GM12878 (cell line): ENCODE measurements at regions not wholly inside any gene's neighbourhood (a gene's known extent, or its start where the extent isn't known, plus 50 kb on each side); places are given as distances from the start of the nearest gene placed in this dataset.
"Not testable (repeated sequence)": the region's sequence is repeated elsewhere in the genome, so short reads cannot be mapped to it uniquely, and the experiment has no call there.

ENCODE experiments used
- ATAC-seq: fragments of 200-7000 bp; cut with Tn5 transposase; 3 replicates; pipeline ENCODE4 v1.9.1; 2020; ENCODE audit warnings: mild to moderate bottlenecking, moderate library complexity
- BruUV-seq: library from RNA; stranded (reverse); fragments of 400-500 nt; replicated peaks from 2 replicates; lab custom pipeline; 2021; lab: Mats Ljungman, UMichigan
- CTCF ChIA-PET: fragments of 300-600 bp; sonication (Branson Sonifier 250); formaldehyde crosslinking; extraction: SDS; loops from one replicate; lab custom pipeline; 2021; ENCODE audit warnings: inconsistent platforms; lab: Yijun Ruan, JAX
- POLR2A ChIA-PET: fragments of 350-600 bp; formaldehyde crosslinking; extraction: SDS; loops from one replicate; lab custom pipeline; 2021; ENCODE audit warnings: inconsistent platforms; lab: Charles Lee
- RAD21 ChIA-PET: fragments of 300-600 bp; sonication (Branson Sonifier 250); formaldehyde crosslinking; loops from one replicate; lab custom pipeline; 2023; ENCODE audit warnings: antibody characterized with exemption; ENCODE audit not compliant: unreplicated experiment; lab: Charles Lee
- SMC1A ChIA-PET: fragments of 300-600 bp; sonication (Branson Sonifier 250); formaldehyde crosslinking; loops from one replicate; lab custom pipeline; 2023; ENCODE audit not compliant: unreplicated experiment, uncharacterized antibody; lab: Charles Lee
- DNase-seq: peaks from one replicate; pipeline ENCODE4 v3.0.0-alpha.2; 2011; ENCODE audit warnings: low read depth, low spot score
- FAIRE-seq: peaks from 3 replicates; lab custom pipeline; 2011; peaks lifted over from hg19 to GRCh38; lab: Jason Lieb, UNC
- H2AFZ ChIP-seq: 2 replicates; pipeline ENCODE4 v1.6.0; 2011; ENCODE audit warnings: low read depth, low read length, control low read depth; ENCODE audit not compliant: control insufficient read depth
- H3K27ac ChIP-seq: 2 replicates; pipeline ENCODE4 v1.5.1; 2011; ENCODE audit warnings: control low read depth; ENCODE audit not compliant: control insufficient read depth, insufficient read depth
- H3K27me3 ChIP-seq, 2 experiments: replicated peaks in 1 of 2; 2 replicates each; pipeline versions ENCODE4 v1.6.0 to v1.6.1; 2011; ENCODE audit warnings: low read length in 1 of 2; ENCODE audit not compliant: control insufficient read depth in 2 of 2, insufficient read depth in 2 of 2
- H3K36me3 ChIP-seq, 2 experiments: 2 replicates each; pipeline ENCODE4 v1.5.1; 2011; ENCODE audit warnings: low read length in 1 of 2; ENCODE audit not compliant: control insufficient read depth in 2 of 2, insufficient read depth in 2 of 2
- H3K4me1 ChIP-seq: 2 replicates; pipeline ENCODE4 v1.6.1; 2011; ENCODE audit warnings: mild to moderate bottlenecking, low read length, moderate library complexity, mixed read lengths; ENCODE audit not compliant: control insufficient read depth, insufficient read depth
- H3K4me2 ChIP-seq: 2 replicates; pipeline ENCODE4 v1.6.0; 2011; ENCODE audit warnings: control low read depth; ENCODE audit not compliant: control insufficient read depth, insufficient read depth
- H3K4me3 ChIP-seq: fragments of 200-600 bp; sonication (generic); 2 replicates; pipeline ENCODE4 v1.5.1; 2016
- H3K79me2 ChIP-seq: 2 replicates; pipeline ENCODE4 v1.6.0; 2011; ENCODE audit warnings: low read length; ENCODE audit not compliant: control insufficient read depth, insufficient read depth
- H3K9ac ChIP-seq: 2 replicates; pipeline ENCODE4 v1.8.0; 2011; ENCODE audit warnings: low read length, control low read depth, mixed read lengths; ENCODE audit not compliant: control insufficient read depth, insufficient read depth
- H3K9me3 ChIP-seq: replicated peaks from 3 replicates; pipeline ENCODE4 v1.5.1; 2011; ENCODE audit warnings: mild to moderate bottlenecking, low read length; ENCODE audit not compliant: control insufficient read depth, insufficient read depth
- H4K20me1 ChIP-seq: 2 replicates; pipeline ENCODE4 v1.6.0; 2011; ENCODE audit not compliant: control insufficient read depth, insufficient read depth
- WGBS: methylation state at CpG from one replicate; pipeline ENCODE4 v1.1.6; 2016; ENCODE audit warnings: low lambda C conversion rate; ENCODE audit not compliant: insufficient replicate concordance, insufficient coverage; ENCODE audit errors: missing lambda C conversion rate; 5-methylcytosine and 5-hydroxymethylcytosine counted together
- in situ Hi-C: fragments of 300-500 bp; cut with MboI; formaldehyde crosslinking; loops from 9 replicates; pipeline ENCODE4 v1.14.3; 2018; ENCODE audit warnings: mixed read lengths
- intact Hi-C: fragments of 100-400 bp; cut with micrococcal nuclease; formaldehyde crosslinking; loops from one replicate; pipeline ENCODE4 v1.14.2; 2022; ENCODE audit not compliant: unreplicated experiment
- TF ChIP-seq, protein P1 (sequence below): fragments of 450-650 bp; IDR thresholded peaks from 2 replicates; pipeline ENCODE4 v1.6.1; 2017; ENCODE audit warnings: low read depth, mild to moderate bottlenecking, moderate library complexity

- H3K9ac ChIP-seq, in situ Hi-C loops, H3K27me3 ChIP-seq, ATAC-seq, DNase-seq, H3K36me3 ChIP-seq, H3K4me2 ChIP-seq, POLR2A ChIA-PET, FAIRE-seq, H4K20me1 ChIP-seq, H3K79me2 ChIP-seq, BruUV-seq, H3K9me3 ChIP-seq, intact Hi-C loops, H3K27ac ChIP-seq, RAD21 ChIA-PET, SMC1A ChIA-PET, CTCF ChIA-PET, H3K4me3 ChIP-seq, H2AFZ ChIP-seq, H3K4me1 ChIP-seq: not testable (repeated sequence)
- 84% methylated on average over 14 of the region's 20 CpGs for WGBS
These were observed 111.0 kb downstream of the DDX11 start for GRCh38 chr12:31184667-31185066.

DNA sequence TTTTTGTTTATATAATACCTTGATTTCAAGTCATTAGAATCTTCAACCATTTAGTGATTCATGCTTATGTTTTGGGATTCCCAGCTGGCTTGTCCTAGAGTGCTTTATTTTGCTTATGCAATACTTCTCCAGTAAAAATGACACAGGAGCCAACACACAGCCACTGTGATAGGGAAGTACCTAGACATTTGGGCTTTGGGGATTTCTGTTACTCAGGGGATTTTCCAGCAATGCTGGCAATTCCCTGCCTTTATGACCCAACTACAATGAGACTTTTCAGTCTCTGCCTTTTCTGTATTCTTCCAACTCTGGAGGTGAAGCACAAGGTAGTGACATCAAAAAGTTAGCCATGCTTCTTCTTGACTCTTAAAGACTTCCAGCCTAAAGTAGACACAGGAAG lies 119.0 kb downstream of the DDX11 start:
- H3K4me2 ChIP-seq, BruUV-seq, DNase-seq, H3K36me3 ChIP-seq, H3K9ac ChIP-seq, H3K27me3 ChIP-seq, FAIRE-seq, POLR2A ChIA-PET, in situ Hi-C loops, H3K4me1 ChIP-seq, H4K20me1 ChIP-seq, H3K27ac ChIP-seq, intact Hi-C loops, CTCF ChIA-PET, SMC1A ChIA-PET, H3K9me3 ChIP-seq, H2AFZ ChIP-seq, H3K79me2 ChIP-seq, H3K4me3 ChIP-seq: not testable (repeated sequence)
- RAD21 ChIA-PET, result interaction anchor here (0.9 kb wide), 1 partner anchor 11 kb away, joined by 3 read pairs; no protein-coding TSS in a partner anchor
- TF ChIP-seq, protein P1, sequence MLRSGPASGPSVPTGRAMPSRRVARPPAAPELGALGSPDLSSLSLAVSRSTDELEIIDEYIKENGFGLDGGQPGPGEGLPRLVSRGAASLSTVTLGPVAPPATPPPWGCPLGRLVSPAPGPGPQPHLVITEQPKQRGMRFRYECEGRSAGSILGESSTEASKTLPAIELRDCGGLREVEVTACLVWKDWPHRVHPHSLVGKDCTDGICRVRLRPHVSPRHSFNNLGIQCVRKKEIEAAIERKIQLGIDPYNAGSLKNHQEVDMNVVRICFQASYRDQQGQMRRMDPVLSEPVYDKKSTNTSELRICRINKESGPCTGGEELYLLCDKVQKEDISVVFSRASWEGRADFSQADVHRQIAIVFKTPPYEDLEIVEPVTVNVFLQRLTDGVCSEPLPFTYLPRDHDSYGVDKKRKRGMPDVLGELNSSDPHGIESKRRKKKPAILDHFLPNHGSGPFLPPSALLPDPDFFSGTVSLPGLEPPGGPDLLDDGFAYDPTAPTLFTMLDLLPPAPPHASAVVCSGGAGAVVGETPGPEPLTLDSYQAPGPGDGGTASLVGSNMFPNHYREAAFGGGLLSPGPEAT, result 0 out of 2 replicates have a peak, but pooled peaks have one; percentile 23
- ATAC-seq, result peak; percentile 95

- H3K4me3 ChIP-seq, RAD21 ChIA-PET, BruUV-seq: not testable (repeated sequence)
These were observed 122.0 kb downstream of the DDX11 start for GRCh38 chr12:31195620-31196019.

GRCh38 chr12:31199476-31199875 lies 125.8 kb downstream of the DDX11 start:
- FAIRE-seq, result not testable (repeated sequence)

More at GRCh38 chr12:31195620-31196019, 122.0 kb downstream of the DDX11 start:
- H3K27ac ChIP-seq, in situ Hi-C loops, SMC1A ChIA-PET, H3K27me3 ChIP-seq, intact Hi-C loops, H3K36me3 ChIP-seq, ATAC-seq, CTCF ChIA-PET, H3K4me2 ChIP-seq, FAIRE-seq, DNase-seq, H3K9me3 ChIP-seq, POLR2A ChIA-PET, H3K4me1 ChIP-seq, H3K9ac ChIP-seq, H2AFZ ChIP-seq, H3K79me2 ChIP-seq, H4K20me1 ChIP-seq: not testable (repeated sequence)
- 0% methylated on average over 1 of the region's 1 CpG for WGBS

More at GRCh38 chr12:31199476-31199875, 125.8 kb downstream of the DDX11 start:
- ATAC-seq, H3K4me3 ChIP-seq, CTCF ChIA-PET, BruUV-seq, H3K4me2 ChIP-seq, H3K9ac ChIP-seq, DNase-seq, POLR2A ChIA-PET, H3K4me1 ChIP-seq, H3K9me3 ChIP-seq, SMC1A ChIA-PET, H2AFZ ChIP-seq, intact Hi-C loops, H3K79me2 ChIP-seq, RAD21 ChIA-PET, H3K27me3 ChIP-seq, H3K36me3 ChIP-seq, in situ Hi-C loops, H4K20me1 ChIP-seq, H3K27ac ChIP-seq: not testable (repeated sequence)
- 34% methylated on average over 4 of the region's 4 CpGs for WGBS
